Esophagus (tissue), 2 donors: ENCODE measurements at regions not wholly inside any gene's neighbourhood (a gene's known extent, or its start where the extent isn't known, plus 50 kb on each side); places are given as distances from the start of the nearest gene placed in this dataset.
"Not testable (repeated sequence)": the region's sequence is repeated elsewhere in the genome, so short reads cannot be mapped to it uniquely, and the experiment has no call there.

Experiments used
- H3K27ac ChIP-seq, 2 donors: one replicate each; pipeline ENCODE4 v1.5.1; 2013; ENCODE audit warnings: low read depth in 2 of 2, mild to moderate bottlenecking in 2 of 2, inconsistent platforms in 1 of 2, low read length in 1 of 2, moderate library complexity in 1 of 2
- H3K27me3 ChIP-seq, 2 donors: one replicate each; pipeline ENCODE4 v1.6.1; 2013; ENCODE audit warnings: low read length in 2 of 2, control low read depth in 1 of 2, mild to moderate bottlenecking in 1 of 2; ENCODE audit not compliant: insufficient read depth in 2 of 2, control insufficient read depth in 1 of 2
- H3K36me3 ChIP-seq, 2 donors: one replicate each; pipeline ENCODE4 v1.6.1; 2013; ENCODE audit warnings: low read length in 1 of 2; ENCODE audit not compliant: control insufficient read depth in 2 of 2, insufficient read depth in 2 of 2
- H3K4me1 ChIP-seq, 2 donors: one replicate each; pipeline ENCODE4 v1.6.1; 2013; ENCODE audit warnings: low read length in 1 of 2; ENCODE audit not compliant: control insufficient read depth in 2 of 2, insufficient read depth in 2 of 2
- H3K4me3 ChIP-seq, 2 donors: one replicate each; pipeline ENCODE4 v1.5.1; 2013; ENCODE audit warnings: low read length in 2 of 2, mild to moderate bottlenecking in 2 of 2, low read depth in 1 of 2, moderate library complexity in 1 of 2
- H3K9me3 ChIP-seq, 2 donors: one replicate each; pipeline ENCODE4 v1.6.1; 2013; ENCODE audit warnings: mild to moderate bottlenecking in 2 of 2, low read depth in 1 of 2, low read length in 1 of 2, moderate library complexity in 1 of 2; ENCODE audit not compliant: control insufficient read depth in 2 of 2, insufficient read depth in 1 of 2
- WGBS, 2 donors: extraction: QIAGEN DNeasy Blood & Tissue Kit; methylation state at CpG; one replicate each; pipeline ENCODE4 v1.1.7; 2013; 5-methylcytosine and 5-hydroxymethylcytosine counted together
- donor health status: healthy with polysubstance abuse.
- donor health status: Bipolar disorder and iron deficiency.

DNA sequence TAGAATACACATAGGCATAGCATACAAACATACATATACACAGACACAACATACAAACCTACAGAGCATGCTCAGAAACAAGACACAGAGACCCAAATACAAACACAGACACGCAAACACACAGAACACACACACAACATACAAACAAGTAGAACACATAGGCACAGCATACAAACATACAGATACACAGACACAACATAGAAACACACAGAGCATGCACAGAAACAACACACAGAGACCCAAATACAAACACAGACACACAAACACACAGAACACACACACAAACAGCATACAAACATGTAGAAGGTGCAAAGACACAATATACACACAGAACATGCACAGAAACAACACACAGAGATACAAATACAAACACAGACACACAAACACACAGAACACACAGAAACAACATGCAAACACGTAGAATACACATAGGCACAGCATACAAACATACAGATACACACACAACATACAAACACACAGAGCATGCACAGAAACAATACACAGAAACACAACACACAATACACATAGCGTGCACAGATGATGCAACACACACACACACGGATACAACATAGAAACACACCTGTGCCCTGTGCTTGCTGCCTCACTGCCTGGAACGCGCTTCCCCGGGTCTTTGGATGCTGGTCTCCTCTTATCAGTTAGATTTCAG is 469.0 kb upstream of the CDH4 start:
- Histone ChIP-seq H3K36me3 (no peaks in the 10 kb centered on the region), H3K9me3 (peaks cover 3 to 6% of the 10 kb centered on the region in 2 donors), H3K27ac (no peak overlapping the region), H3K4me3 (no peak overlapping the region), H3K4me1 (no peaks in the 10 kb centered on the region), H3K27me3 (no peaks in the 10 kb centered on the region)
- WGBS, 2 donors: 90 to 91% methylated on average over 7 of the region's 7 CpGs

DNA sequence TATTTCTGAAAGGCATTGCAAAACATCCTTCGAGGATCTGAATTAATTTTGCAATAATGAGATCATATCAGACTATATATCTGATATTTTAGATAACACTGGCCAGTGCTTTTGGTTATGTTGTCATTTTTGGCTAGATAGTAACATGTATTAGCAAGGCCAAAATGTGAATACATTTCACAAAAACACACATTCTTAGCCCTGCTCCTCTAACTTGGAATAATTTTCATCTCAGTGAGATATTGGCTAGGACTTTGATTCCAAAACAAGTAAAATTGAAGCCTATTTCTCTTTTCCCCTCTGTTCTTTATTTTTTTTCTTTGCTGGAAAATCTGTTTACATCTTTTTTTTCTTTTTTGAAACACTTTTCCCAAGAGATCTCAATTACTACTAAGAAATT is 466.8 kb upstream of the CDH4 start:
- WGBS, 2 donors: 48 to 53% methylated on average over 1 of the region's 1 CpG
- H3K4me3 ChIP-seq: no peak overlapping the region
- no peaks in the 10 kb centered on the region for H3K36me3 ChIP-seq
- peaks cover 2 to 5% of the 10 kb centered on the region in 2 donors for H3K9me3 ChIP-seq
- H3K27me3 ChIP-seq: no peaks in the 10 kb centered on the region
- H3K27ac ChIP-seq: no peak overlapping the region
- H3K4me1 ChIP-seq: no peaks in the 10 kb centered on the region

DNA sequence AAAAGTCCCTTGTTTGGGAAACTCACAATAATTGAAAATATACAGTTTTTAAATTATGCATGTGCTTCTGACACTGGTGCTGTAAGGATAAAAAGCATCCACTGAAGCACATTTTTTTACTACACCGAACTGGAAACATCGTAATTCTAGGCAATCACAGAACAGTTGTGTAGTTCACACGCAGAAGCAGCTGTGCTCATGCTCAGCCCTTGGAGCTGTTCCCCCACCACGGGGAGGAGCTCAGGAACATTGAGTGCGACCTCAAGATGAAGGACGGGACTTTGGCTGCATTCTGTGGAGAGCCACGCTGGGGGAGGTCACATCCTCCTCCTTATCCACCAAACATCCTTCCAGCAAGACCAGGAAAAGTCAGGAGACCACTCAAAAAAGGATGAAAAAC is 466.3 kb upstream of the CDH4 start:
- WGBS, 2 donors: 45 to 53% methylated on average over 7 of the region's 7 CpGs
- Histone ChIP-seq H3K27ac (no peak overlapping the region), H3K4me1 (no peaks in the 10 kb centered on the region), H3K36me3 (no peaks in the 10 kb centered on the region), H3K27me3 (no peaks in the 10 kb centered on the region), H3K4me3 (no peak overlapping the region), H3K9me3 (peaks cover 2 to 5% of the 10 kb centered on the region in 2 donors)

DNA sequence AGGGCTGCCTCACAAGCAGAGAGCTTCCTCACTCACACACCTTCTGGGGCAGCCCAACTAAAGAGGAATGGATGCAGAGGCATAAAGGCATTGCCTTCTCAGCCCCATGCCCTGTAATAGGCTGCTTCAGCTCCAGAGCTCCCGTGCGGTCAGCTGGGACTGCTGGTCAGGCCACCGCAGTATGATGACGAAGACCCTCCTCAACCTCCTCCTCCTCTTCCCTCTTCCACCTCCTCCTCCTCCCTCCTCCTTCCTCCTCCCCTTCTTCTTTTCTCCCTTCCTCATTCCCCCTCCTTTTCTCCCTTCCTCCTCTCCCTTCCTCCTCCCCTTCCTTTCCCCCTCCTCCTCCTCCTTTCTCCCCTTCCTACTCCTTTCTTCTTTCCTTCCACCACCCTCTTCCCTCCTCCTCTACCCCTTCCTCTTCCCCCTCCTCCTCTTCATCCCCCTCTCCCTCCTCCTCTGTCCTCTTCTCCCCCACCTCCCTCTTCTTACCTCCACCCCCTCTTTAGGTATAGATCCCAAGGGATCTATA is 465.3 kb upstream of the CDH4 start:
- no peak overlapping the region for H3K4me3 ChIP-seq
- no peaks in the 10 kb centered on the region for H3K27me3 ChIP-seq
- WGBS, 2 donors: 71 to 76% methylated on average over 4 of the region's 4 CpGs
- no peaks in the 10 kb centered on the region for H3K4me1 ChIP-seq
- H3K27ac ChIP-seq: no peak overlapping the region
- no peaks in the 10 kb centered on the region for H3K36me3 ChIP-seq
- peaks cover 2 to 5% of the 10 kb centered on the region in 2 donors for H3K9me3 ChIP-seq

DNA sequence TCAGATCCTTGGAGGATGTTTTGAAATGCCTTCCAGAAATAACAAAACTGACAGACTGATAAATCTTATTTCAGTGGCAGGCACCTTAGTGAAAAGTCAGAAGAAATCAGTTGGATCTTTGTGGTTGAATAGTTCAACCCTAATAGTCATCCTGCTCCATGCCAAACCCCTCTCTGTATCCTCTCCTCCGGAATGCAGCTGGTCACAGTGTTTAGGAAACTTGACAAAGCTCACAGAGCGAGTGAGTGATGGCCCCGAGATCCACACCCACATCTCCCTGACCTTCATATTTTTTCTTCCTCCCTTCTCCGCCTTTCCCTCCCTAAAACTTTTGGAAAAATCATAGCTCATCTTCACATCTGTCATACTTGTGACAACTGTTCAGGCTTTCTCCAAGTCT is 464.8 kb upstream of the CDH4 start:
- WGBS, 2 donors: 11 to 32% methylated on average over 3 to 4 of the region's 4 CpGs
- no peaks in the 10 kb centered on the region for H3K4me1 ChIP-seq
- H3K27me3 ChIP-seq: no peaks in the 10 kb centered on the region
- H3K4me3 ChIP-seq: no peak overlapping the region
- no peak overlapping the region for H3K27ac ChIP-seq
- peaks cover 2 to 5% of the 10 kb centered on the region in 2 donors for H3K9me3 ChIP-seq
- H3K36me3 ChIP-seq: no peaks in the 10 kb centered on the region

DNA sequence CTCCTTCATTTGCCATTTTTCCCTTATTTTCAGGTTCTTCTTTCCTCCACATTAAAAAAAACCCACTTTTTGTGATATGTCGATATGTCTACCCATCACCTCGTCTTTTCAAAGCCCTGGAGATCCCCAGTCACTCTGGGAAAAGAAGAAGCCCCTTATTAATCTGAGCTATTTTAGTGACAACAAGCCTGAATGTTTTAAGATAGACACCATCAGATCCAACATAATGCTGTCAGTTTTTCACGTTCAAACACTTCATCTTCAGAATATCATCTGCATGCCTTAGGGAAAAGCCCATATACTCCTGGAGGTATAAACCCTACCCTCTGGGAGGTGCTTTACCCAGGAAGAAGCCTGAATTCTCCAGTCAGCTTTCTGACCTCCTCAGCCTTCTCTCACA is 464.0 kb upstream of the CDH4 start:
- peaks cover 2 to 5% of the 10 kb centered on the region in 2 donors for H3K9me3 ChIP-seq
- H3K27me3 ChIP-seq: no peaks in the 10 kb centered on the region
- no peaks in the 10 kb centered on the region for H3K4me1 ChIP-seq
- no peak overlapping the region for H3K27ac ChIP-seq
- 64 to 65% methylated on average over 3 of the region's 3 CpGs for WGBS, 2 donors
- H3K36me3 ChIP-seq: no peaks in the 10 kb centered on the region
- no peak overlapping the region for H3K4me3 ChIP-seq

DNA sequence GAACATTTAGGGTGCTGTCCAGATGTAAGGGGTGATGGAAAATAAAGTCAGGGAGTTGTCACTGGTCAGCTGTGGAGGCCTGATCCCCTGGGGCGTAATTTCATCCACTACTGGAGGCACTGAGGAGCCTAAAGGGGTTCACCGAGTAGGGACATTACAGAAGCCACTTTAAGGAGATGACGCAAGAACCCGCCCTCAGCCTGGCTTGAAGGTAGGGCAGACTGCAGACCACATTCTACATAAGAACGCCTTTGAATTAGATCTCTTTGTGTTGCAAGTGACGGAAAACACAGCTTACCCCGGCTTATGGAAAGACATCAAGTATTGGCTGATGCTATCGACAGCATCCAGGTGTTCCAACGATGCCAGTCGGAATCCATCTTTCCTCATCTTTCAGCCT is 462.7 kb upstream of the CDH4 start:
- H3K27ac ChIP-seq: no peak overlapping the region
- WGBS, 2 donors: 87 to 92% methylated on average over 10 of the region's 10 CpGs
- H3K4me3 ChIP-seq: no peak overlapping the region
- H3K36me3 ChIP-seq: no peaks in the 10 kb centered on the region
- H3K27me3 ChIP-seq: no peaks in the 10 kb centered on the region
- no peaks in the 10 kb centered on the region for H3K4me1 ChIP-seq
- peaks cover 3 to 5% of the 10 kb centered on the region in 2 donors for H3K9me3 ChIP-seq

DNA sequence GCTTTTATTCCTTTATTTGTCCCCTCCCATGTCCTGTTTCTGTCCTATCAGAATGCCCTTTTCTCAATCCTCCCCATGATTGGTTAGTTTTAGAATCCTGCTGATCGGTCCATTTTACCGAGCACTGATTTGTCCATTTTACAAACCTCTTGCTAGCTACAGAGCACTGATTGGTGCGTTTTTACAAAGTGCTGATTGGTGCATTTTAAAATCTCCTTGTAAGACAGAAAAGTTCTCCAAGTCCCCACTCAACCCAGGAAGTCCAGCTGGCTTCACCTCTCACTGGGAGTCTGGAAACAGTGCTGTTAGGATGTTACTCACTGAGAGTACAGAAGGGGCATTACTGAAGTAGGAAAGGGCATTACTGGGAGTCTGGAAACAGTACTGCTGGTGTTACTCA is 461.7 kb upstream of the CDH4 start:
- not testable (repeated sequence) for H3K36me3 ChIP-seq, H3K27ac ChIP-seq, H3K27me3 ChIP-seq, H3K4me1 ChIP-seq, H3K4me3 ChIP-seq, H3K9me3 ChIP-seq
- WGBS, 2 donors: 83 to 95% methylated on average over 3 of the region's 3 CpGs

DNA sequence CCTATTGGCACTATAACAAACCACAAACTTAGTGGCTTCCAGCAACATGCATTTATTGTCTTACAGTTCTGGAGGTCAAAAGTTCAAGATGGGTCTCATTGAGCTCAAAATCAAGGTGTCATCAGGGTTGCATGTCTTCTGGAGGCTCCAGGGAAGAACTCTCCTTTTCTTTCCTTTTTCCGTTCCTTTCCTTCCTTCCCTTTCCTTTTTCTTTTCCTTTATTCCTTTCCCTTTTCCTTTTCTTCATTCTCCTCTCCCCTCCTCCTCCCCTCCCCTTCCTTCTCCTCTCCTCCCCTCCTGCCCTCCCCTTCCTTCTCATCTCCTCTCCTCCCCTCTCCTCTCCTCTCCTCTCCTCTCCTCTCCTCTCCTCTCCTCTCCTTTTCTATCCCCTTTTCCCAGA is 460.2 kb upstream of the CDH4 start:
- Histone ChIP-seq H3K9me3 (peaks cover 3 to 5% of the 10 kb centered on the region in 2 donors), H3K27ac (no peak overlapping the region), H3K36me3 (no peaks in the 10 kb centered on the region), H3K27me3 (no peaks in the 10 kb centered on the region), H3K4me1 (no peaks in the 10 kb centered on the region), H3K4me3 (no peak overlapping the region)
- whole genome bisulfite sequencing, 2 donors: 87 to 91% methylated on average over 1 of the region's 1 CpG

DNA sequence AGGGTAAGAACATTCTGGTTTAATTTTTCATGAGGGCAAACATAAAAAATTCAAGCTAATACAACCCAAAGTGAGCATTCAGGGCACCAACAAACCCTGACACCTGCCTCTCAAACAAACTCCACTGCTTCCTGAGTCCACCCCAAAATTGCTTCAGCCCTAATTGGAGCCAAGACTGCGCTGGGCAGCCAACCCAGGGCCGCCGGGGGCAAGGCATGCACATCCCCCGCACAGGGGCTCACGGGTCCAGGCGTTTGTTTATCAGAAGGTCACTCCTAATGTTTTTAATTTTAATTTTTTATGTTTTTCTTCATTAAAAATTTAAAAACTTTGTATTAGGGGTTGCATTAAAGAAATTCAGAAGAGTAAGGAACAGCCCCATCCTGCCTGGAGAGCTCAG is 459.1 kb upstream of the CDH4 start:
- H3K27ac ChIP-seq: no peak overlapping the region
- H3K4me1 ChIP-seq: no peaks in the 10 kb centered on the region
- no peak overlapping the region for H3K4me3 ChIP-seq
- H3K36me3 ChIP-seq: no peaks in the 10 kb centered on the region
- H3K9me3 ChIP-seq: peaks cover 3 to 5% of the 10 kb centered on the region in 2 donors
- 82 to 86% methylated on average over 6 of the region's 6 CpGs for WGBS, 2 donors
- H3K27me3 ChIP-seq: no peaks in the 10 kb centered on the region
